Fibroblast of lung (primary cell): ENCODE measurements at regions not wholly inside any gene's neighbourhood (a gene's known extent, or its start where the extent isn't known, plus 50 kb on each side); places are given as distances from the start of the nearest gene placed in this dataset.

Experiments
- DNase-seq, 2 donors: peaks; one replicate each; pipeline versions ENCODE4 v3.0.0 to v3.0.0-alpha.2; 2010; ENCODE audit warnings: low read depth in 2 of 2
- H2AFZ ChIP-seq: 2 replicates; pipeline ENCODE4 v1.5.1; 2012; ENCODE audit warnings: low read length, control low read depth, inconsistent platforms
- H3K27ac ChIP-seq: 2 replicates; pipeline ENCODE4 v1.5.1; 2011; ENCODE audit warnings: low read length, control low read depth; ENCODE audit not compliant: insufficient read depth
- H3K27me3 ChIP-seq: 2 replicates; pipeline ENCODE4 v1.5.1; 2011; ENCODE audit warnings: mild to moderate bottlenecking, low read length; ENCODE audit not compliant: control insufficient read depth, insufficient read depth
- H3K36me3 ChIP-seq: 2 replicates; pipeline ENCODE4 v1.5.1; 2011; ENCODE audit warnings: low read length; ENCODE audit not compliant: control insufficient read depth, insufficient read depth
- H3K4me1 ChIP-seq: 2 replicates; pipeline ENCODE4 v1.5.1; 2011; ENCODE audit warnings: low read length; ENCODE audit not compliant: control insufficient read depth, insufficient read depth; ENCODE audit errors: extremely low read depth
- H3K4me2 ChIP-seq: 2 replicates; pipeline ENCODE4 v1.5.1; 2011; ENCODE audit warnings: low read length, control low read depth; ENCODE audit not compliant: insufficient read depth; ENCODE audit errors: extremely low read depth
- H3K4me3 ChIP-seq, 4 experiments: fragments of 200-600 bp in 1 of 4; sonication (generic) in 1 of 4; replicated peaks in 1 of 4; 2 replicates each; pipeline ENCODE4 v1.5.1; 2011 to 2016; ENCODE audit warnings: low read length in 4 of 4, low read depth in 3 of 4, mild to moderate bottlenecking in 3 of 4, control low read depth in 2 of 4, inconsistent platforms in 1 of 4, mixed read lengths in 1 of 4; ENCODE audit not compliant: insufficient read depth in 1 of 4; ENCODE audit errors: control extremely low read depth in 1 of 4
- H3K79me2 ChIP-seq: 2 replicates; pipeline ENCODE4 v1.5.1; 2012; ENCODE audit warnings: mild to moderate bottlenecking, low read length, inconsistent platforms; ENCODE audit not compliant: control insufficient read depth, insufficient read depth
- H3K9ac ChIP-seq: 2 replicates; pipeline ENCODE4 v1.5.1; 2011; ENCODE audit warnings: mild to moderate bottlenecking, low read length, control low read depth; ENCODE audit not compliant: insufficient read depth
- H3K9me3 ChIP-seq: 2 replicates; pipeline ENCODE4 v1.5.1; 2012; ENCODE audit warnings: low read depth, low read length; ENCODE audit not compliant: control insufficient read depth, insufficient read depth
- H4K20me1 ChIP-seq: 2 replicates; pipeline ENCODE4 v1.5.1; 2011; ENCODE audit warnings: low read length; ENCODE audit not compliant: control insufficient read depth, insufficient read depth; ENCODE audit errors: extremely low read depth
- EZH2 ChIP-seq: IDR thresholded peaks from 2 replicates; pipeline ENCODE4 v1.5.1; 2012; ENCODE audit warnings: low read length, control low read depth, mild to moderate bottlenecking; ENCODE audit errors: missing control alignments
- TF ChIP-seq, protein P1 (sequence below), 2 donors: IDR thresholded peaks in 1 of 2; conservative IDR thresholded peaks in 1 of 2; 1 replicate in 1 of 2; 2 replicates in 1 of 2; pipeline ENCODE4 v1.5.1; 2011 to 2012; ENCODE audit warnings: low read length in 2 of 2, control low read depth in 1 of 2, inconsistent platforms in 1 of 2, low read depth in 1 of 2, mild to moderate bottlenecking in 1 of 2

DNA sequence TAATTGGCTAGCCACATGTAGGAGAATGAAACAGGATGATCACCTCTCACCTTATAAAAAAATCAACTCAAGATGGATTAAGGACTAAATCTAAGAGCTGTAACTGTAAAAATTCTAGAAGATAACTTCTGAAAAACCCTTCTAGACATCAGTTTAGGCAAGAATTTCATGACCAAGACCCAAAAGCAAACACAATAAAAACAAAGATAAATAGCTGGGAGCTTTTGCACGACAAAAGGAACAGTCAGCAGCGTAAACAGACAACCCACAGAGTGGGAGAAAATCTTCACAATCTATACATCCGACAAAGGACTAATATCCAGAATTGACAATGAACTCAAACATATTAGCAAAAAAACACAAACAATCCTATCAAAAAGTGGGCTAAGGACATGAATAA, 316.3 kb downstream of the METTL4 start:
- Histone ChIP-seq H3K36me3 (no peaks in the 10 kb centered on the region), H3K4me3 (no peak overlapping the region), H3K9me3 (no peaks in the 10 kb centered on the region), H3K4me1 (no peaks in the 10 kb centered on the region), H3K27ac (no peak overlapping the region), H3K27me3 (no peaks in the 10 kb centered on the region), H3K79me2 (no peaks in the 10 kb centered on the region), H3K9ac (no peak overlapping the region), H2AFZ (no peak overlapping the region), H3K4me2 (no peak overlapping the region), H4K20me1 (no peaks in the 10 kb centered on the region)
- DNase-seq: no peak
- TF ChIP-seq, protein P1, sequence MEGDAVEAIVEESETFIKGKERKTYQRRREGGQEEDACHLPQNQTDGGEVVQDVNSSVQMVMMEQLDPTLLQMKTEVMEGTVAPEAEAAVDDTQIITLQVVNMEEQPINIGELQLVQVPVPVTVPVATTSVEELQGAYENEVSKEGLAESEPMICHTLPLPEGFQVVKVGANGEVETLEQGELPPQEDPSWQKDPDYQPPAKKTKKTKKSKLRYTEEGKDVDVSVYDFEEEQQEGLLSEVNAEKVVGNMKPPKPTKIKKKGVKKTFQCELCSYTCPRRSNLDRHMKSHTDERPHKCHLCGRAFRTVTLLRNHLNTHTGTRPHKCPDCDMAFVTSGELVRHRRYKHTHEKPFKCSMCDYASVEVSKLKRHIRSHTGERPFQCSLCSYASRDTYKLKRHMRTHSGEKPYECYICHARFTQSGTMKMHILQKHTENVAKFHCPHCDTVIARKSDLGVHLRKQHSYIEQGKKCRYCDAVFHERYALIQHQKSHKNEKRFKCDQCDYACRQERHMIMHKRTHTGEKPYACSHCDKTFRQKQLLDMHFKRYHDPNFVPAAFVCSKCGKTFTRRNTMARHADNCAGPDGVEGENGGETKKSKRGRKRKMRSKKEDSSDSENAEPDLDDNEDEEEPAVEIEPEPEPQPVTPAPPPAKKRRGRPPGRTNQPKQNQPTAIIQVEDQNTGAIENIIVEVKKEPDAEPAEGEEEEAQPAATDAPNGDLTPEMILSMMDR (conservative IDR thresholded peaks at IDR 0.05 in 1 of 2, IDR thresholded peaks at IDR 0.05 in 1 of 2; ENCODE audit: low read depth in 1 of 2, low read length in 2 of 2): no peak
- TF ChIP-seq EZH2: no peak

DNA sequence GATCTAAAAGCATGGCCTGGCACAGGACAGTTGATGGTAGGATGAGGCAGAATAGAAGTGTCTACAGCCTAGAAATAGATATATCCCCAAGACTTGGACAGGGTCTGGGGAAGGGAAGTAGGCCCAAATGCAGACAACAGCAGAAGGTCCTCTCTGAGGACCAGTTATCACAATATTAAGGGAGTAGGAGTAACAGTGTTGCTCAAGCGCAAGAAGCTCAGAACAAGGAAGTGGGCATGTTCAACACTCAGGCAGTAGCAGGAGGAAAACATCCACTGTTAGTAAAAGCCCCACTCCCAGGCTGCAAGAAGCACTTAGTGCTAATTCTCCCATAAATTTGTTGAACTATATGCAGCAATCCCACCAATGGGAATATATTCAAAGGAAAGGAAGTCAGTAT, 314.7 kb downstream of the METTL4 start:
- H3K27ac ChIP-seq: no peak overlapping the region
- no peaks in the 10 kb centered on the region for H4K20me1 ChIP-seq
- H3K4me1 ChIP-seq: no peaks in the 10 kb centered on the region
- no peaks in the 10 kb centered on the region for H3K79me2 ChIP-seq
- no peaks in the 10 kb centered on the region for H3K27me3 ChIP-seq
- H3K9ac ChIP-seq: no peak overlapping the region
- H3K36me3 ChIP-seq: no peaks in the 10 kb centered on the region
- no peak for DNase-seq
- no peak overlapping the region for H3K4me2 ChIP-seq
- no peak for TF ChIP-seq EZH2
- TF ChIP-seq, protein P1 (conservative IDR thresholded peaks at IDR 0.05 in 1 of 2, IDR thresholded peaks at IDR 0.05 in 1 of 2; ENCODE audit: low read depth in 1 of 2, low read length in 2 of 2): no peak
- H2AFZ ChIP-seq: no peak overlapping the region
- no peak overlapping the region for H3K4me3 ChIP-seq
- H3K9me3 ChIP-seq: no peaks in the 10 kb centered on the region

DNA sequence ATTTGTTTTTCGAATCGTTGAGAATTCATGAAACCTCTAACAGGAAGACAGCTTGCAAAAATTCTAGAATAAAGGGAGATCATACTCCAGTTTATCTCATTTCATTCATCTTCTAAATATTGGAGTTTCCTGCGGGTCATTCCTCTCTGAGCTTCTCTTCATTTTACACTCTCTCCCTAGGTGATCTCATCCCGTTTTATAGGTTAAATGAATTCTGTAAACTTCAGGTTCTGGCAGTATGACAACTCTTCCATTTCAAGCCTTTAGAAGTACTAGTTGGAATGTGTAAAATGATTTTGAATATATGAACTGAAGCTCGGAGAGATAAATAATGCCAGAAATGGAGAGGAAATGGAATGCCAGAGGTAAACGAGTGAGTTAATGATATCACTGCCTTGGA, 312.4 kb downstream of the METTL4 start:
- H3K27me3 ChIP-seq: peaks cover 2% of the 10 kb centered on the region
- H3K4me1 ChIP-seq: no peaks in the 10 kb centered on the region
- H3K79me2 ChIP-seq: no peaks in the 10 kb centered on the region
- H3K9ac ChIP-seq: no peak overlapping the region
- no peak overlapping the region for H3K4me3 ChIP-seq
- TF ChIP-seq, protein P1 (conservative IDR thresholded peaks at IDR 0.05 in 1 of 2, IDR thresholded peaks at IDR 0.05 in 1 of 2; ENCODE audit: low read depth in 1 of 2, low read length in 2 of 2): no peak
- no peak for TF ChIP-seq EZH2
- no peak overlapping the region for H3K27ac ChIP-seq
- no peaks in the 10 kb centered on the region for H3K36me3 ChIP-seq
- no peak overlapping the region for H3K4me2 ChIP-seq
- no peaks in the 10 kb centered on the region for H4K20me1 ChIP-seq
- H2AFZ ChIP-seq: no peak overlapping the region
- DNase-seq: no peak
- no peaks in the 10 kb centered on the region for H3K9me3 ChIP-seq
